HEK293T (cell line): ENCODE measurements at regions not wholly inside any gene's neighbourhood (a gene's known extent, or its start where the extent isn't known, plus 50 kb on each side); places are given as distances from the start of the nearest gene placed in this dataset.
"Not testable (repeated sequence)": the region's sequence is repeated elsewhere in the genome, so short reads cannot be mapped to it uniquely, and the experiment has no call there.

ENCODE experiments used
- CTCF ChIA-PET: fragments of 350-600 bp; formaldehyde crosslinking; extraction: SDS; loops from one replicate; lab custom pipeline; 2021; ENCODE audit warnings: antibody characterized with exemption, inconsistent platforms; lab: Yijun Ruan, JAX
- POLR2A ChIA-PET: fragments of 350-600 bp; formaldehyde crosslinking; extraction: SDS; loops from one replicate; lab custom pipeline; 2020; ENCODE audit warnings: antibody characterized with exemption, inconsistent platforms; lab: Yijun Ruan, JAX
- DNase-seq: peaks from one replicate; pipeline ENCODE4 v3.0.0; 2012; ENCODE audit warnings: mixed read lengths; ENCODE audit errors: extremely low spot score
- ARNT ChIP-seq: fragments of 450-650 bp; IDR thresholded peaks from 2 replicates; pipeline ENCODE4 v1.6.1; 2017; ENCODE audit warnings: mild to moderate bottlenecking
- BHLHE40 ChIP-seq: fragments of 450-650 bp; IDR thresholded peaks from 2 replicates; pipeline ENCODE4 v1.6.1; 2016; ENCODE audit warnings: mild to moderate bottlenecking, moderate library complexity, borderline replicate concordance
- CTBP1 ChIP-seq: fragments of 450-650 bp; IDR thresholded peaks from 2 replicates; pipeline ENCODE4 v1.6.1; 2016; ENCODE audit warnings: borderline replicate concordance
- ELF4 ChIP-seq: fragments of 450-650 bp; IDR thresholded peaks from 2 replicates; pipeline ENCODE4 v1.6.1; 2017; ENCODE audit warnings: antibody characterized with exemption
- FOXA1 ChIP-seq: fragments of 450-650 bp; IDR thresholded peaks from 2 replicates; pipeline ENCODE4 v1.6.1; 2016; ENCODE audit warnings: mild to moderate bottlenecking
- FOXK2 ChIP-seq: fragments of 450-650 bp; IDR thresholded peaks from 2 replicates; pipeline ENCODE4 v1.6.1; 2016; ENCODE audit warnings: mild to moderate bottlenecking
- FOXM1 ChIP-seq: fragments of 450-650 bp; IDR thresholded peaks from 2 replicates; pipeline ENCODE4 v1.6.1; 2017; ENCODE audit warnings: mild to moderate bottlenecking, borderline replicate concordance
- HDGF ChIP-seq: fragments of 450-650 bp; IDR thresholded peaks from 2 replicates; pipeline ENCODE4 v1.6.1; 2017; ENCODE audit warnings: antibody characterized with exemption, borderline replicate concordance
- L3MBTL2 ChIP-seq: fragments of 450-650 bp; conservative IDR thresholded peaks from 2 replicates; pipeline ENCODE4 v1.6.1; 2016; ENCODE audit warnings: mild to moderate bottlenecking
- LEF1 ChIP-seq: fragments of 450-650 bp; IDR thresholded peaks from 2 replicates; pipeline ENCODE4 v1.6.1; 2017; ENCODE audit warnings: mild to moderate bottlenecking, borderline replicate concordance
- NFRKB ChIP-seq: fragments of 450-650 bp; IDR thresholded peaks from 2 replicates; pipeline ENCODE4 v1.6.1; 2016; ENCODE audit warnings: mild to moderate bottlenecking, moderate library complexity
- PKNOX1 ChIP-seq: fragments of 450-650 bp; IDR thresholded peaks from 2 replicates; pipeline ENCODE4 v1.6.1; 2016
- SP1 ChIP-seq: fragments of 450-650 bp; IDR thresholded peaks from 2 replicates; pipeline ENCODE4 v1.6.1; 2017
- SUZ12 ChIP-seq: fragments of 450-650 bp; IDR thresholded peaks from 2 replicates; pipeline ENCODE4 v1.6.1; 2016; ENCODE audit warnings: mild to moderate bottlenecking
- TARDBP ChIP-seq: fragments of 450-650 bp; IDR thresholded peaks from 2 replicates; pipeline ENCODE4 v1.6.1; 2016
- ZNF384 ChIP-seq: fragments of 450-650 bp; IDR thresholded peaks from 2 replicates; pipeline ENCODE4 v1.6.1; 2016

- CTCF ChIA-PET, result interaction anchor here (0.6 to 1.5 kb wide), 3 partner anchors 39 to 154 kb away, joined by 3 to 6 read pairs (median 6); no protein-coding TSS in a partner anchor
- no peak for TF ChIP-seq SP1
- POLR2A ChIA-PET, result no interaction called here
- no peak for DNase-seq
Observed at GRCh38 chr13:90882551-90882950, 464.9 kb upstream of the MIR17HG start.

GRCh38 chr13:90883592-90883991 is 463.9 kb upstream of the MIR17HG start:
- ChIA-PET CTCF (interaction anchor here (1.5 kb wide), 1 partner anchor 134 kb away, joined by 6 read pairs; no protein-coding TSS in a partner anchor), POLR2A (no interaction called here)
- no peak for TF ChIP-seq L3MBTL2
- no peak for DNase-seq

- no peak for TF ChIP-seq BHLHE40
- ChIA-PET POLR2A (no interaction called here), CTCF (no interaction called here)
- DNase-seq, result no peak
Observed at GRCh38 chr13:90884066-90884465, 463.4 kb upstream of the MIR17HG start.

GRCh38 chr13:90889906-90890834 is 457.3 kb upstream of the MIR17HG start:
- TF ChIP-seq NFRKB, result no peak
- TF ChIP-seq CTBP1, result no peak
- TF ChIP-seq FOXK2, result no peak
- TF ChIP-seq ARNT, result no peak
- no peak for TF ChIP-seq SUZ12
- TF ChIP-seq HDGF, result no peak
- TF ChIP-seq ELF4, result no peak
- TF ChIP-seq LEF1, result no peak
- no peak for TF ChIP-seq L3MBTL2
- no peak for TF ChIP-seq TARDBP
- no peak for TF ChIP-seq FOXA1
- TF ChIP-seq BHLHE40, result no peak
- POLR2A ChIA-PET, result no interaction called here
- no peak for DNase-seq
- CTCF ChIA-PET, result no interaction called here

GRCh38 chr13:90891329-90891728 is 456.2 kb upstream of the MIR17HG start:
- TF ChIP-seq SP1 (no peak), ZNF384 (no peak), FOXK2 (no peak), LEF1 (no peak), TARDBP (no peak), ELF4 (no peak), L3MBTL2 (no peak), CTBP1 (no peak), PKNOX1 (no peak)
- DNase-seq, result no peak
- POLR2A ChIA-PET, result no interaction called here
- CTCF ChIA-PET, result interaction anchor here (0.6 kb wide), 1 partner anchor 12 kb away, joined by 3 read pairs; no protein-coding TSS in a partner anchor

- CTCF ChIA-PET, result interaction anchor here (0.6 kb wide), 1 partner anchor 56 kb away, joined by 3 read pairs; no protein-coding TSS in a partner anchor
- POLR2A ChIA-PET, DNase-seq: not testable (repeated sequence)
Observed at GRCh38 chr13:90893199-90893598, 454.3 kb upstream of the MIR17HG start.

- TF ChIP-seq LEF1, result no peak
- TF ChIP-seq ELF4, result no peak
- no peak for TF ChIP-seq HDGF
- no peak for TF ChIP-seq SUZ12
- no peak for TF ChIP-seq TARDBP
- no peak for TF ChIP-seq SP1
- no peak for TF ChIP-seq L3MBTL2
- TF ChIP-seq FOXK2, result no peak
- CTCF ChIA-PET, result interaction anchor here (0.9 kb wide), 1 partner anchor 122 kb away, joined by 3 read pairs; no protein-coding TSS in a partner anchor
- DNase-seq, result no peak
- POLR2A ChIA-PET, result no interaction called here
Observed at GRCh38 chr13:90896002-90896401, 451.5 kb upstream of the MIR17HG start.

- TF ChIP-seq FOXK2 (no peak), LEF1 (no peak), SUZ12 (no peak), PKNOX1 (no peak), CTBP1 (no peak), TARDBP (no peak), ELF4 (no peak), BHLHE40 (no peak), ZNF384 (no peak), L3MBTL2 (no peak), FOXM1 (no peak), NFRKB (no peak), SP1 (no peak), HDGF (no peak)
- DNase-seq, result no peak
- CTCF ChIA-PET, result no interaction called here
- POLR2A ChIA-PET, result no interaction called here
Observed at GRCh38 chr13:90898811-90899210, 448.7 kb upstream of the MIR17HG start.
